ENCODE measurements at regions not wholly inside any gene's neighbourhood (a gene's known extent, or its start where the extent isn't known, plus 50 kb on each side); places are given as distances from the start of the nearest gene placed in this dataset.

GRCh38 chr11:70675697-70676374, 277.5 kb downstream of the CTTN start:
- DNase-seq (ENCODE audit: low spot score) = no peak

- no peak for DNase-seq (ENCODE audit: low spot score)
These were observed 279.0 kb downstream of the CTTN start for GRCh38 chr11:70677232-70677916.

GRCh38 chr11:70678931-70679900, 280.9 kb downstream of the CTTN start:
- no peak for DNase-seq (ENCODE audit: low spot score)

- no peak for DNase-seq (ENCODE audit: low spot score)
These were observed 282.5 kb downstream of the CTTN start for GRCh38 chr11:70680781-70681281.

GRCh38 chr11:70682056-70682455, 283.7 kb downstream of the CTTN start:
- DNase-seq (ENCODE audit: low spot score) = no peak

- DNase-seq (ENCODE audit: low spot score) = no peak
These were observed 284.4 kb downstream of the CTTN start for GRCh38 chr11:70682760-70683159.

GRCh38 chr11:70687716-70688115, 289.4 kb downstream of the CTTN start:
- no peak for DNase-seq (ENCODE audit: low spot score)

- DNase-seq (ENCODE audit: low spot score) = no peak
These were observed 289.8 kb downstream of the CTTN start for GRCh38 chr11:70688142-70688541.

GRCh38 chr11:70689764-70690163, 291.4 kb downstream of the CTTN start:
- no peak for DNase-seq (ENCODE audit: low spot score)

GRCh38 chr11:70692131-70692530, 293.8 kb downstream of the CTTN start:
- DNase-seq (ENCODE audit: low spot score) = no peak

- no peak for DNase-seq (ENCODE audit: low spot score)
These were observed 296.0 kb downstream of the CTTN start for GRCh38 chr11:70694371-70694770.

- no peak for DNase-seq (ENCODE audit: low spot score)
These were observed 297.0 kb downstream of the CTTN start for GRCh38 chr11:70695086-70695960.

- no peak for DNase-seq (ENCODE audit: low spot score)
These were observed 297.7 kb downstream of the CTTN start for GRCh38 chr11:70696076-70696475.

- no peak for DNase-seq (ENCODE audit: low spot score)
These were observed 298.2 kb downstream of the CTTN start for GRCh38 chr11:70696564-70696963.

- DNase-seq (ENCODE audit: low spot score) = no peak
These were observed 299.4 kb downstream of the CTTN start for GRCh38 chr11:70697701-70698100.

- no peak for DNase-seq (ENCODE audit: low spot score)
These were observed 300.5 kb downstream of the CTTN start for GRCh38 chr11:70698871-70699270.

GRCh38 chr11:70699294-70700221, 301.2 kb downstream of the CTTN start:
- no peak for DNase-seq (ENCODE audit: low spot score)

- no peak for DNase-seq (ENCODE audit: low spot score)
These were observed 302.1 kb downstream of the CTTN start for GRCh38 chr11:70700453-70700852.

- DNase-seq (ENCODE audit: low spot score) = no peak
These were observed 302.5 kb downstream of the CTTN start for GRCh38 chr11:70700871-70701270.

GRCh38 chr11:70702040-70702648, 303.8 kb downstream of the CTTN start:
- no peak for DNase-seq (ENCODE audit: low spot score)
